Transverse colon (tissue), 4 donors: ENCODE measurements at regions not wholly inside any gene's neighbourhood (a gene's known extent, or its start where the extent isn't known, plus 50 kb on each side); places are given as distances from the start of the nearest gene placed in this dataset.

Experiments used
- DNase-seq: peaks from one replicate; pipeline ENCODE4 v3.0.0-alpha.2; 2019
- H3K27ac ChIP-seq, 4 donors: fragments of 200-600 bp; sonication (generic); 2 replicates each; pipeline ENCODE4 v1.5.1; 2016 to 2018; ENCODE audit warnings: inconsistent platforms in 4 of 4
- H3K27me3 ChIP-seq: fragments of 200-600 bp; sonication (generic); 2 replicates; pipeline ENCODE4 v1.5.1; 2017; ENCODE audit warnings: inconsistent platforms
- H3K36me3 ChIP-seq, 4 donors: fragments of 200-600 bp; sonication (generic); 2 replicates each; pipeline ENCODE4 v1.5.1; 2017 to 2019; ENCODE audit warnings: inconsistent platforms in 4 of 4
- H3K4me1 ChIP-seq, 4 donors: fragments of 200-600 bp; sonication (generic); 2 replicates each; pipeline ENCODE4 v1.5.1; 2017 to 2020; ENCODE audit warnings: inconsistent platforms in 4 of 4
- H3K4me3 ChIP-seq, 4 donors: fragments of 200-600 bp; sonication (generic); 1 replicate in 1 of 4; 2 replicates in 3 of 4; pipeline versions ENCODE4 v1.5.1 to v1.6.1; 2017 to 2019; ENCODE audit warnings: inconsistent platforms in 4 of 4
- H3K9me3 ChIP-seq, 2 donors: fragments of 200-600 bp; sonication (generic); 2 replicates each; pipeline ENCODE4 v1.5.1; 2017 to 2019; ENCODE audit warnings: inconsistent platforms in 2 of 2
- CTCF ChIP-seq, 5 experiments: fragments of 200-600 bp in 3 of 5; fragments of 450-650 bp in 2 of 5; sonication (generic) in 3 of 5; IDR thresholded peaks; 1 replicate in 2 of 5; 2 replicates in 3 of 5; pipeline ENCODE4 v1.5.1; 2016 to 2017; ENCODE audit warnings: antibody characterized with exemption in 5 of 5, inconsistent platforms in 3 of 5, mild to moderate bottlenecking in 2 of 5, moderate library complexity in 1 of 5
- EP300 ChIP-seq: sonication (generic); formaldehyde crosslinking; IDR thresholded peaks from one replicate; pipeline ENCODE4 v1.6.1; 2017; ENCODE audit warnings: antibody characterized with exemption, low read depth
- POLR2A ChIP-seq: fragments of 450-650 bp; IDR thresholded peaks from one replicate; pipeline ENCODE4 v1.6.1; 2016; ENCODE audit warnings: antibody characterized with exemption, mild to moderate bottlenecking, moderate library complexity
- POLR2AphosphoS5 ChIP-seq, 3 donors: sonication (generic); formaldehyde crosslinking; IDR thresholded peaks; one replicate each; pipeline ENCODE4 v1.6.1; 2016; ENCODE audit warnings: antibody characterized with exemption in 3 of 3
- WGBS, 2 donors: methylation state at CpG; one replicate each; pipeline ENCODE4 v1.1.5; 2018; ENCODE audit warnings: low coverage in 1 of 2; 5-methylcytosine and 5-hydroxymethylcytosine counted together
- in situ Hi-C, 4 donors: fragments of 200-750 bp; cut with MboI; loops; one replicate each; pipeline versions ENCODE4 v1.15.0 to v1.15.1; 2017; ENCODE audit warnings: low sequenced_read_pairs in 3 of 4, low pct_ligation_motif_present in 1 of 4, low pct_unique_long_range_greater_than_20kb in 1 of 4
- intact Hi-C: fragments of 100-400 bp; cut with DNase I; formaldehyde crosslinking; loops from one replicate; pipeline ENCODE4 v1.15.1; 2023; ENCODE audit warnings: low total_unique reads

- no peaks in the 10 kb centered on the region for H3K9me3 ChIP-seq
- intact Hi-C loops (no loop called here), in situ Hi-C loops (loop anchor here in 1 of 4 donors (25.0 kb wide), 1 partner anchor 111 kb away; no protein-coding TSS in a partner anchor)
- no peak overlapping the region for H3K27ac ChIP-seq
- DNase-seq = no peak
- no peaks in the 10 kb centered on the region for H3K27me3 ChIP-seq
- H3K36me3 ChIP-seq = no peaks in the 10 kb centered on the region
- 32 to 88% methylated on average over 2 to 5 of the region's 5 CpGs for WGBS, 2 donors
- TF ChIP-seq POLR2AphosphoS5 (IDR thresholded peaks at IDR 0.05) (no peak), CTCF (IDR thresholded peaks at IDR 0.05) (peak in 3 of 5 experiments; percentile 18 to 33 (median 23)), POLR2A (no peak), EP300 (no peak)
- no peak overlapping the region for H3K4me3 ChIP-seq
- no peaks in the 10 kb centered on the region for H3K4me1 ChIP-seq
Measured at GRCh38 chr20:22248051-22248667, 336.2 kb downstream of the FOXA2 start.

GRCh38 chr20:22245139-22245538 lies 339.2 kb downstream of the FOXA2 start:
- intact Hi-C loops = no loop called here
- Histone ChIP-seq H3K4me1 (no peaks in the 10 kb centered on the region), H3K27ac (no peak overlapping the region), H3K4me3 (no peak overlapping the region), H3K9me3 (no peaks in the 10 kb centered on the region), H3K27me3 (no peaks in the 10 kb centered on the region), H3K36me3 (no peaks in the 10 kb centered on the region)
- WGBS, 2 donors = 58% methylated on average over 3 of the region's 3 CpGs; no CpG with 5 or more reads in 1 of the 2 donors
- TF ChIP-seq CTCF (IDR thresholded peaks at IDR 0.05) (no peak), POLR2AphosphoS5 (IDR thresholded peaks at IDR 0.05) (no peak), EP300 (no peak)
- no peak for DNase-seq
- in situ Hi-C loops = loop anchor here in 1 of 4 donors (25.0 kb wide), 1 partner anchor 108 kb away; no protein-coding TSS in a partner anchor

GRCh38 chr20:22243067-22243466 lies 341.3 kb downstream of the FOXA2 start:
- no peak for DNase-seq
- no peak for TF ChIP-seq POLR2AphosphoS5 (IDR thresholded peaks at IDR 0.05)
- TF ChIP-seq POLR2A = no peak
- no peak for TF ChIP-seq CTCF (IDR thresholded peaks at IDR 0.05)
- no peak for TF ChIP-seq EP300

GRCh38 chr20:22241609-22242008 lies 342.8 kb downstream of the FOXA2 start:
- no peaks in the 10 kb centered on the region for H3K27me3 ChIP-seq

More at GRCh38 chr20:22243067-22243466, 341.3 kb downstream of the FOXA2 start:
- H3K9me3 ChIP-seq = no peaks in the 10 kb centered on the region
- 13 to 63% methylated on average over 1 to 5 of the region's 5 CpGs for WGBS, 2 donors
- in situ Hi-C loops (loop anchor here in 1 of 4 donors (25.0 kb wide), 1 partner anchor 106 kb away; no protein-coding TSS in a partner anchor), intact Hi-C loops (no loop called here)
- no peak overlapping the region for H3K4me3 ChIP-seq
- H3K4me1 ChIP-seq = no peaks in the 10 kb centered on the region
- H3K27me3 ChIP-seq = no peaks in the 10 kb centered on the region
- H3K27ac ChIP-seq = no peak overlapping the region
- no peaks in the 10 kb centered on the region for H3K36me3 ChIP-seq

More at GRCh38 chr20:22241609-22242008, 342.8 kb downstream of the FOXA2 start:
- DNase-seq = no peak
- no peaks in the 10 kb centered on the region for H3K4me1 ChIP-seq
- no peak overlapping the region for H3K4me3 ChIP-seq
- TF ChIP-seq CTCF (IDR thresholded peaks at IDR 0.05) (no peak), POLR2AphosphoS5 (IDR thresholded peaks at IDR 0.05) (no peak), EP300 (no peak), POLR2A (no peak)
- 74 to 75% methylated on average over 1 of the region's 1 CpG for WGBS, 2 donors
- intact Hi-C loops = no loop called here
- no peaks in the 10 kb centered on the region for H3K9me3 ChIP-seq
- H3K36me3 ChIP-seq = no peaks in the 10 kb centered on the region
- H3K27ac ChIP-seq = no peak overlapping the region
- in situ Hi-C loops = loop anchor here in 1 of 4 donors (25.0 kb wide), 1 partner anchor 104 kb away; no protein-coding TSS in a partner anchor
